Ecto neural progenitor cell (in vitro differentiated cells): ENCODE measurements at regions not wholly inside any gene's neighbourhood (a gene's known extent, or its start where the extent isn't known, plus 50 kb on each side); places are given as distances from the start of the nearest gene placed in this dataset.
"Not testable (repeated sequence)": the region's sequence is repeated elsewhere in the genome, so short reads cannot be mapped to it uniquely, and the experiment has no call there.

Source experiments
- DNase-seq: peaks from one replicate; pipeline ENCODE4 v3.0.0-alpha.2; 2018; ENCODE audit warnings: low spot score

DNA sequence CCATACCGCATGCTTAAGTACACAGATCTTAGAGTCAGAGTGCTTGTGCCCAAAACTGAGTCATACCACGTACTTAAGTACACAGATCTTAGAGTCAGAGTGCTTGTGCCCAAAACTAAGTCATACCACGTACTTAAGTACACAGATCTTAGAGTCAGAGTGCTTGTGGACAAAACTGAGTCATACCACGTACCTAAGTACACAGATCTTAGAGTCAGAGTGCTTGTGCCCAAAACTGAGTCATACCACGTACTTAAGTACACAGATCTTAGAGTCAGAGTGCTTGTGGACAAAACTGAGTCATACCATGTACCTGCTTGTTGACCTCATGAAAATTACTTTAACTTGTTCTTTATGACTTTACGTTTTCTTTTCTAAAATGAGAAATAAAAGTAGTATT lies 233.7 kb upstream of the NETO1 start:
- DNase-seq = not testable (repeated sequence)

DNA sequence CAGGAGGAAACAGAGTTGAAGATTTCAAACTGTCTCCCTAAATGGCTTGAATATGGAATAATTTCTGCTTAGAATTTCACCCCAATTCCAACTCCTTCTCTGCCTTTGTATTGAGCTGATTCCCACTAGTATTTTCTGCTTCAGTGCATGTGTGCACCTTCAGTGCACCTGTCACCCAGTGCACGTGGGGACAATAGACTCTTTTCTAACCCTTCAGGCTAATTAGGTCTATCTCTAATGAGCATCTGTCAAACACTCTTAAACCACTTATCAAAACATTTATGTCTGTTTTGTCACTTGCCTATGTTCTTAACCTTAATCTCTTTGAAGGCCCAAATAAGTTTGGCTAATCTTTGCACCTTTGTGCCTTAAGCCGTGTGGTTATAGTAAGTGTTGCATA lies 232.0 kb upstream of the NETO1 start:
- DNase-seq = no peak

DNA sequence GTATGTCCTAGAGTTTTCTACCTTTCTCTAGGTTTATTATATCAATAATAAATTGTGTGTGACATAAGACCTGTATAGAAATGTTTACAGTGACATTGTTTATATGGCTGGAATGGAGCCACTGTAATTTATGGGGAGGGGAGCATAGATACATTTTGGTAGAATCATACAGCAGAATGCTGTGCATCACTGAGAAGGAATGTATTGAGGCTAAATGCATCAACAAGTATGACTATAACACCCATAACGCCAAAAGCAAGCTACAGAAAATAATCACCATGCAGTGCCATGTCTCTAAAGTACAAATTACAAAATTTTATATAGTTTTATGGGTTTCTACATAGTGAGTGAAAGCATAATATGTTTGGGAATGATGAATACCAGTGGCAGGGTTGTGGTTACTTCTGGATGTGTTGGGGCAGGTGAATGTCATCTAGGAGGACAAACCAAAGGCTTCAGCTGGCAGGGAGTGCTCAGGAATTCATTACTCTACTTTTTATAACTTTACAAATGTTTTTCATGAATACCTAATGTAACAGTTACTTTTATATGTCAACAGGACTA lies 226.0 kb upstream of the NETO1 start:
- no peak for DNase-seq

DNA sequence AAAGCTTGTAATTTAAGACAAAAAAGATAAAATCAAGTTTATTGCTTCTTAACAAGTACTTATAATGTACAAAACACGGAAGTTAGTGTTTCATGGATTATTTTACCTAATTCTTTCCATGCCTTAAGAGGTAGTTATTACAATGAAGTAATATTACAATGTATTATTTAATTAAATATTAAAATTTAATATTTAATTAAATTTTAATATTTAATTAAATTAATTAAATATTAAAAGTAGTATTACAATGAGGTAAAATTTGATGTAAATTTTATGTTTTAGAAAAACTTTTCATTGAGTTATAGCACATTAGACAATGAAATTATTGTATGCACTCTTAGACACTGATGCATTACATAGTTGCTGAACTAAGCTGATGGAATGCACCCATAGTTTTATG lies 220.7 kb upstream of the NETO1 start:
- DNase-seq = no peak

DNA sequence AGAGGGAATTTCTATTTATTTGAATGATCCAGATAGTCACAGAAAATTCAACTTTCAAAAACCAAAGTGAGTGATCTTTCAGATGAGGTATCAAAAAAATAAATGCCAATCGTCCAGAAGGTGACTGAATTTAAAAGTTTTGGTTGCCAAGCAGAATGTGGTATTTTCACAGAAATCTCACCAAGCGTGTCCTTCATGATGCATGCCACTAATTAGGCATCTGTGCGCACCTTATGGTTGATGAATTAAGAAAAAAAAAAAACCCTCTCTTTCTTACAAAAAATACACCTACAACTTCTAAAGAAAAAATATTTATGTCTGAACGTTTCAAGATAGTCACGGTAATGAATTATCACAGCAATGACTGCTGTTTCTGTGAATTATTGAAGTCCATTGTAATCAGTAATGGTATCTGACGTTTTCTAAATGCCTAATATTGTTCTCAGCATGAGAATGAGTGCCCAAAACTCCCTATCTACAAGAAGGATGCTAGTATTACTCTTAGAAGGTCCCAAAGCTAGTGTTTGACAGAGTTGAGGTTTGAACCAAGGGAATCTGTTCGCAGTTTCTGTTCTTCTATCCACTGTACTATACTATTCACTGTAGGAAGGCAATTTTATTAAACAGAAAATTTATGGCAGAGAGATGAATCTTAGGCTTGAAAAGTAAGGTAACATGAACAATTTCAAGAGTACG lies 219.6 kb upstream of the NETO1 start:
- DNase-seq = no peak

DNA sequence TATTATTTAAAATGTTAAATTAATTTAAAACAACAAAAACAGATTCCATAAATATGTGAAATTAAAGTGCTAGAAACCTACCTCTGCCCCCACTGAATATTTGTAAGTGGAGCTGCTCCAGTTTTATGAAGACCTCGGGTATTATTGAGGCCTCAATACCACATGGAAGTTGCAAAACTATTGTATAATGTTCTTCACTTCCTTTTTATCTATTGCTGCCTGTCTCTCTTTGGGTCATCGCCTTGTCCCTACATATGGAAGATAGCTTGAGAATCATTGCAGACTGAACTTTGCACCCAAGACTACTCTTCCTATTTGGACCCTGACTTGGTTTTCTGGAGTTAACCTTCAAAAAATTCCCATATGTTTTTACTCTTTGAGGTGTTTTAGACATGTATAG lies 212.1 kb upstream of the NETO1 start:
- DNase-seq = no peak

DNA sequence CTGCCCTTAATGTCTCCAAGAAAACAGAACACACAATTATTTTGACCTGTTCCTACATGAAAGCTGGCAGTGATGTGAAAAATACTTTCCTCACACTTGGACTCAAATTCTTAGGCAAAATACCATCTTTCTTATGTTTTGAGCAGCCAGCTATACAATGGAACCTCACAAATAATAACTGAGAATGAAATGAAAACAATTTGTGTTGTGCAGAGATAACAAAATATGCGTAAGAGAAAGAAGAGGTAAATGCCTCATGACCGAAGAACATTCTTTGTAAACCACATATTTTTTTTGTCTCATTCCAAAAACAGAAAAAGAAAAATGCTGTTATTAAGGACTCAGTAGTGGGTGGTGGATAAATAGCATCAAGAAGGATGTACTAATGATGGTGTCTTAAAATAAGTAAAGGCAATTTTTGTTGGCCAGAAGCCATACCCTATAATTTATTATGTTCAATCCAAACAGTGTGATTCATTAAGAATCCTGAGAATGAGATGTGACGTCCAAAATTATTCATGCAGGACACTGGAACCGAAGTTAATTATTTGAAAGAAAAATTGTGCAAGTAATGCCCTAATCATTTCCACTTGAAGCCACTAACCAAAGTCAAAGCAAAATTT lies 193.0 kb upstream of the NETO1 start:
- no peak for DNase-seq

DNA sequence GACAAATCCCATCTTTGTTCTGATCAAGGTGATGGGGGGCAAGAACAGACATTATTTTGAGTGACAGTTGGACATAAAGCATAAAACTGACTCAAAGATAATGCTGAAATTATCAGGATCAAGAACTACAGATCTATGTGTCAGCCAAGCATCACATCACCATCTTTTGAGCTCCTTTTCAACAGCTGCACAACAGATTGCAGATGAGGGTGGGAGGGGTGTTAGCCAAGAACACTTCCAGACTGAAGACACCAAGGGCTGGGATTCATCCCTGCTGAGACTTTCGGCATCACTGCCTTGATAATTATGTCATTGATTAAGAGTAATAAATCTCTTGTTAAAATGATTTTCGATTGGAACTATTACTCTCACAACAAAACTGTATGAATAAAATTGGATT lies 191.5 kb upstream of the NETO1 start:
- DNase-seq = no peak

DNA sequence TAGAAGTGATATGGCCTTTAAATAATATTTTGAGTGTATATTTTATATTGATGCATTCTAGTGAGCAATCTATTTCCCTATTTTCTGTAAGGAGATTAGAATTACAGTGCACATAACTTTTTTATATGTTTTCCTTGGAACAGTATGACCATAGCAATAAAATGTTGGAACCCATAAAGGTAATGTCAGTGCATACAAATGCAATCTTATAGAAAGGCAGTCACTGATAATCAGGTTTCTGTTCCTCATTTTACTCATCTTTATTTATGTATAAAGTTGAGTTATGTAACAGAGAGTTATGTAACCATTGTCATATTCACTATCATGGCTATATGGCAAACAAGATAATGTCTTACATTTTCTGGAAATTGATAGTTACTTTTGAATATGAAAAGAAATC lies 179.9 kb upstream of the NETO1 start:
- no peak for DNase-seq

DNA sequence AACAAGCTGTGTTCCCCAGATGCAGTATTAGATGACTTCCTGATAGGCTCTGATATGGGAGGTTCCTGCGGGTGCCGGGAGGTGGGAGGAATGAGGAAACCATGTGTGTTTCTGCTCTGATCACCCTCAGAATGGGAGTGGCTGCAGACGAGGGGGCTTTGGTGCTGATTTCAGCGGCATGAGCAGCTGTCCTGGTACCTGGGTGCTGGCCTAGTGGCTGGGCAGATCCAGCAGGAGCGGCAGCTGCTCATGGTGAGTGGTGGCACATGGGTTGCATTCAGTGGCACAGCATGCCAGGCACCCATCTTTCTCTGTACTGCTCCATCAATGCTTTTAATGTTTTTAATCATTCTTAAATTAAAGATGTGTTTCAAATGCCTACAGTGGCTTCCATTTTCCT lies 177.2 kb upstream of the NETO1 start:
- no peak for DNase-seq

DNA sequence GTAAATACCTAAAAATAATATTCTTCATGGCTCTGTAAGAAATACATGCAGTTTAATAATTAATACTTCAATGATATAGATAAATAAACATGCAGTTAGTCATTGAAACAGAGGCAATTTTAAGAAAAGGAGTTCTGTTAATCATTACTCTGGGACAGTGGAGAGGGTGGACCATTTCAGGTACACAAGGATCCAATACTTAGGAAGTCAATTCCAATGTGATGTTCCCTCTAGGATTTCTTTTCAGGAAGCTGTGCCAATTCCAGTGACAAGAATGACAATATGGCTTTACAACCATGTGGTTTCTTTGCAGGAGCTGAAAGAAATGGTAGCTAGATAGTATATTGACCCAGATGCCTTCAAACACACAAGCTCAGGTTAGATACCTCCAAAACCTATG lies 175.8 kb upstream of the NETO1 start:
- DNase-seq = no peak

DNA sequence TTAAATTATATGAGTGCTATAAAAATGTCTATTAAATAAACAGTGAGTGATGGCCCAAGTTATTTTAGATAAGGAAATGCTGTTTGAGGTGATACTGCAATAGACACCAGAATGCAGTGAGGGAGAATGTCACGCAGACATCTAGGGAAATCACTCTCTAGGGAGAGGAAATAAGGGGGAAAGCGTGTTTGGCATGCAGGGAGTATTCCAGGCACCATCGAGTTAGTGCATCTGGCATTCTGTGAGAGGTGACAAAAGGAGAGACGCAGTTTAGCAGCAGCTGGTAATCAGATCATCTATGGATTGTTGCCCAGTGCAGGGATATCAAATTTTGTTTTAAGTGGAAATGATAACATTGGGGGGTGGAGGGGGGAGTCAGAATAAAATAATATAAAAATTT lies 175.4 kb upstream of the NETO1 start:
- DNase-seq = no peak

DNA sequence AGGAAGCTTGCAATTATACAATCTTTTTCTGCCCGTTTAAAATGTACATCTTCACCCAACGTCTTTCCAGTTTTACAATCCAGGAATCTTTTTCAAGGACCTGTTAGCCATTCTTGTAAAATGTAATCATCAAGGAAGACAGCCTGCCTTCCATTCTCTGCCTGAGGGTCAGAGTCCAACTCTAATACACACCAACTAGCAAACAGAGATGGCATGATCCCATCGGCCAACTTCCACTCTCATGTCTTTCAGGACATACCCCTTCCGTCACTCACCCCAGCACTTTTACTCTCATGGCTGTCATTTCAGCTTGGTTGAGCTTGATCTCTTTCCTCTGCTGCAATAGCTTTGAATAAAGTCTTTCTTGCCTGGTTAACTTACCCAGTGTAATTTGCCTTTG lies 172.5 kb upstream of the NETO1 start:
- no peak for DNase-seq

DNA sequence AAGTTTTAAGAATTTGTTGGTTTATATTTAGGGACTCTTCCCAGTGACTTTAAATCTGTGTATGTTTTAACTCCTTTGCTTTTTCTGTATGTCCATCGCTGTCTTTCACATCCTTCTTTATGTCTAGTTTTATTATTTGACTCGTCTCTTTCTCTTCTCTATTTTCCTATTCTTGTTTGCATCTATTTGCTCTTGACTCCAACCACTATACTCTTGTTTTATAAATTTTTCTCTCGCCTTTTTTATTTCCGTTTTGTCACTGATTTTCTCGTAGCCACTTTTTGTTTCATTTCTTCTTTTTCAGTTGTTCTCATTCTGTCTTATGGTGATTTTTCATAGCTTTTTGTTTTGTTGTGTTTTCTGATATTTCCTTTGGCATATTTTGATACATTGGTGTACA lies 170.5 kb upstream of the NETO1 start:
- no peak for DNase-seq

DNA sequence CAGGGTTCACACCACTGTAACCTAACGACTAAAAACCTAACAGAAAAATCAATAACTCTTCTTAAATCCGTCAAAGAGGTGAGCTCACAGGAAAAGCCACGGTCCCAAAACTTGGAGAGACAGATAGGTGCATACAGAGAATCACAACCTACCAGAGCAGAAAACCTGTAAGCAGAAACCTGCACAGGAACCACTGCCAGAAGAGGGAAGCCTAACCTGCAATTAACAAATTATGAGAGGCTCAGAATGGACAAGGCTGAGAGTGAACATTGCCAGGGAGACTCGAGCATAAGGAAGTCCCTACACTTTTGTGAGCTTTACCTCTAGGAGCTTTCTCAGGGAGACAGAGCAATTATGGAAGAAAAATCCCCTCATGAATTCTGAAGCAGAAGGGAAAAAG lies 156.2 kb upstream of the NETO1 start:
- DNase-seq = no peak

DNA sequence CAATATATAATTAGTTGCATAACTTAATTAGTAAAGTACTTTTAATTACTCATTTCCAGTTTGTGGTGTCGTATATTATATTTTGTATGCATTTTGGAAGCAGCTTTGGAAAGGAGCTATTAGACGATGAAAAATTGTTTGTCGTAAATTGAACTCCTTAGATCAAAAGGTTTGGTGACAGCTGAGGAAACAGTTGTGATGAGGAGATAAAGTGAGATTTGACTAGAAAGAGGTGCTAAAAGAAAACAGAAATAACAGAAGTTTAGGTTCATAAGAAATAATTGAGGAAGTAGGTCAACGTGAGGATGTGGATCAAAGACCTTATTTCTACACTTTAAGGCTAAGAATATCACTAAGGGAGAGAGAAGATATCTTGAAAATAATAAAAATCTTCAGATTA lies 141.9 kb upstream of the NETO1 start:
- no peak for DNase-seq

DNA sequence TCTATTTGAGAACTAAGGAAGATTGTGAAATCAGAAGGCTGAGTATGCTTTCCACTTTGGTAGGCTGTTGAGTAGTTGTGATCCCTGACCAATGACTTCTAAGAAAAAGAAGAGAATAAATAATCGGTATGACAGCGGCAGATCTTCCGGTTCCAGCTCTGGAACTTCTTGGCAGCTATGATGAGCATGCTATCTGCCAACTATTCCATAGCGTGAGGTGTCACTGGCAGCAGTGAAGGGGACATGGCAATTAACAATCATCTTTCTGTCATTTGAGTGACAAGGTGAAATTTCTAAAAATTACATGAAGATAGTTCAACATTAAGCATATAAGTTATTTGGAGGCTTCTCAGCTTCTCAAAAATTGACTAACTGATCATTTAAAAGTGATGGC lies 140.1 kb upstream of the NETO1 start:
- DNase-seq = no peak

DNA sequence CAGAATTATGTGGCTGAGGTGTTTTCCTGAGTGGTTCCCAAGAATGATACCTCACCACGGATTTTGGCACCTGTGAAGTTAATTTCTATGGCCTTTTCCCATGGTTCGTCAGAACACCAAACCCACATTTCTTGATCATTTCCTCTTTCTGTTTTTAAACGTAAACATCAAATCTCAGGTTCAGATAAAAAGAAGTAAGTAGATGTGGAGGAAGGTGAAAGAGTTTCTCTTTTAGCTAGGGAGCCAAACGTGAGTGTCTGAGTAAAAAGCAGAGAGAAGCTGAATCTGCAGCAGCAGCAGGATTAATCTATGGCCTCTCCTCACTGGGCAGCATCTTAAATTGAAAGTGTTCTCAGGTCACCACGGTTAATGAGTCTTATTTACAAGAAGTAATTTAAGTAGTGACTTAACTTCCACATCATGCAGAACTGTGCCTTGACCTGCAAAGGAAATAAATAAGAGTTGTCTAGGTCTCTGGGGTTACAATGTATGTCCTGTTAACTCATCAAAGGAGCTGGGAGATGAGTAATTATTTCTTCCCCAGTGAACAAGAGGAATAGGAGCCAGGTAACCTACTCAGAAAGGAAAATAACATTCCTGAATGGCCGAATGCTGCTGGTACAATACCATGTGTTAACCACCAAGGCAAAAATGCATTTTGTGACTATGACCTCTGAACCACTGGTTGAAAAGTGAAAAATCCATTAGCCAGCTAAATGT lies 139.6 kb upstream of the NETO1 start:
- DNase-seq = no peak

DNA sequence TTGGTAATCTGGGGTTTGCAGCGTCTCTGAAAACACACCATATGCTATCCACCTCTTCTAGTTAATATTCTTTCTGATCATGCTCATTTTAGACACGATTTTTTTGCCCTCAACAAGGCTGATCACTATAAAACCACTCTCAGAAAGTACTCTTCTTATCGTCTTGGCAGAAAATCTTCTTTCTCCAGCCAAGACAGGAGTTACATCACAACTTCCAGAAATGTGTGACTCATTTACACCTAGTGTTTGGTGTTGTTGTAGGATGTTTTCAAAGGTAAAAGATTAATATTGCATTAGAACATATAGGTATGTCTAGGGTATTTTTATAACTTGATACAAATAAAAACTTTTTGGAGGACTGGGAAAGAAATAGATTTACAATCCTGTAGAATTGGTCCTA lies 138.5 kb upstream of the NETO1 start:
- DNase-seq = no peak

DNA sequence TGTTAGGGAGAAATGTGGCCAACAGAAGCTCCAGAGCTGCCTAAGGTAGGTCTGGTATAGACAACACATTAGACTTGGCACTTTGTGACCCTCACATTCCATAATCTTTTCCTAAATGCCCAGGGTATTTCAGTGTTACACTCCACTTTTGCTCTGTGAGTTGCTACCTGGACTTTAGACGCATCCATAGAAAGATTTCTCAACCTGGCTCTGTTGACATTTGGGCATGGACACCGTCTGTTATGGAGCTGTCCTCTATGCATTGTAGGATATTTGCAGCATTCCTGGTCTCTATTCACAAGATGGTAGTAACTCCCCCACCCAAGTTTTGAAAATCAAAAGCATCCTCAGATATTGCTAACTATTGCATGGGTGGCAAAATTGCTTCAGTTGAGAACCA lies 136.5 kb upstream of the NETO1 start:
- no peak for DNase-seq

DNA sequence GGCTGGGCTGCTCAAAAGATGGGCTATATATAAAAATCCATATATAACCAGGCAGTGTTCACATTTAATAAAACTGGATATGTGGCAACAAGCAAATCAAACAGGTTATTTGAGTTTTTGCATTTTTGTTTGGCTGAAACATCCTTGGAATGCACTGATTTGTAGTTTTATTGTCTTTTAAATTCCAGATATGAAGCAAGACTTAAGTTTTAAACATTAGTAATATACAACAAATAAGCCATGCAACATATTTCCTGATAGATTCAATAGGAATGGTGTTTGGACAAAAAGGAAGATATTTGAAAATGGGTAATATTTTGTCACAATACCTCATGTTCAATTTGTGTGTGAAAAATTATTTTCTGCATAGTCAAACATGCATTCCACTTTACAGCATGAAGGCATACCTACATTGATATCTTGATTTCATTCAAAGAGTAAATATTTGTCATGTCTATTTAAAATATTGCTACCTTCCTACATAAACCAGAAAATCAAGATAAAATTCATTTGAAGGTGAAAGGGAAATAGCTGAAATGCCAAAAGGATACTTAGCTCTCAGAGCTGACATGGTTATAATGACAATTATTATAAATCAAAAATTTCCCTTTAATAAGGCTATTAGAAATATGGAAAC lies 132.3 kb upstream of the NETO1 start:
- DNase-seq = no peak

DNA sequence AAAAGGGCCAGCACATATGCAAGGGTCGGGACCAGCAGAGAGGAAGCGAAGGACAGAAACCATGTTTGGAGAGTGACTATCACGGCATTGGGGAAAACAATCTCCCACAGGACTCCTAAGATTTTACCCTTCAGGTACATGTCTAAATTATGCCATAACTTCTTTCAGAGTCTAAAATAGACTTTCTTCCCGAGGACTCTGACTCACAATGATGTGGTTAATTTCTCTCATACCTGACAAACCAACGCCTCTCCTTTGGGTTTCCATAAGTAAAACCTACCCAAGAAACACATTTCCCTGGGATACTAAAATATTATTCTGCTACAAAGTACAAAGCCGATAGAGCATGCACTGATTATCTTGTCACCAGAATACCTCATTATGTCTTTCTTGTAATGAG lies 127.8 kb upstream of the NETO1 start:
- DNase-seq = no peak

DNA sequence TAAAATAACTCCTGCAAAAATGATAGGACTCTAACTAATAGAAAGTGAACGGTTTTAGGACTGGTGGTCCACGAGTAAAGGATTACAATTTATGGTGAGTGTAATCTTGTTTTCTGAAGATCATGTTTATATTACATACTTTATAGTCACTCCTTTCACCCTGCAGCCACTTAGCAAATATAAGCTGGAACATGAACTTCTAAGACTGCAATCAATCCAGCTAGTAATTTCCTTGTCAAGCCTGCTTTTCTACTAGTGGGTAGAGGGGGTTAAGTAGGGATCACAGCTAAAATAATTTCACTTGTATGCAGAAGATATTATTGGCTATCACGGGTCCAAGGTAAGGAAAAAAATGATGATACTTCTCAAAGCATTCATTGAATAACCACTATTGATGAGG lies 125.5 kb upstream of the NETO1 start:
- DNase-seq = no peak
